ENCODE measurements at regions not wholly inside any gene's neighbourhood (a gene's known extent, or its start where the extent isn't known, plus 50 kb on each side); places are given as distances from the start of the nearest gene placed in this dataset.

GRCh38 chr3:148280623-148281242 lies 417.0 kb upstream of the AGTR1 start:
- no peak for DNase-seq (ENCODE audit: low read depth, low spot score)

DNA sequence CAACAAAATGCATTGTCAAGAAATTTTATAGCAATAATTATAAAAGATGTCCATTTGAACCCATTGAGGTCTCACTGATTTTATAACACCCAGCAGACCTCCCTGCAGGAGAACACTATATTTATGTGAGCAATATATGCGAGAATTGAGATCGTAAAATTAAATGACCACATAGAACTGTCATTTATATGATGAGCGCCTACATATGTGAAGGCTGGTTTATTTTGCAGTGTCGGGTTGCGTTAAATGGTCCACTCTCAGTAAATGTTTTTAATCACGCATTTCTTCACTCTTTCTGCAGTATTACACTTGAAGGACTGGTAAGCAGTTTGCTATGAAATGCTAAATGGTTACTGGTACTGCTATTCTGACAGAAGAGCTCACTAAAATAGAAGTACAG lies 408.5 kb upstream of the AGTR1 start:
- no peak for DNase-seq (ENCODE audit: low read depth, low spot score)

- no peak for DNase-seq (ENCODE audit: low read depth, low spot score)
These were observed 400.7 kb upstream of the AGTR1 start for GRCh38 chr3:148297013-148297412.

DNA sequence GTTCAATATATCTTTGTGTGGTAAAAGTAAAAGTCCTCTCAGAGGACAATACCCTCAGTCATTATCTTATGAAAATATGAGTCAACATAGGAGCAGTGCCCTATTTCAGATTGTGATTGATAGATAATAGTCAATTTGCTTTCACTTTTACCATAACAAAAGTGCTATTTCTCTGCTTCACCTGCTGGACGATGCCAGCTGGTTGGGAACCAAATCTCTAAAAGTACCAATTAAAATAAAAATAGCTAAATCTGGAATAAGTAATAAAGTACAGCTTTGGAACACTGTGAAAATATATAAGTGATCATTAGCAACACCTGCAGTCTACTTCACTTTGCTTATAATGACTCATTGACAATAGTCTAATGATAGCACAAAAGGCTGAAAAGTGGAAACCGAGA lies 390.3 kb upstream of the AGTR1 start:
- DNase-seq (ENCODE audit: low read depth, low spot score): no peak

DNA sequence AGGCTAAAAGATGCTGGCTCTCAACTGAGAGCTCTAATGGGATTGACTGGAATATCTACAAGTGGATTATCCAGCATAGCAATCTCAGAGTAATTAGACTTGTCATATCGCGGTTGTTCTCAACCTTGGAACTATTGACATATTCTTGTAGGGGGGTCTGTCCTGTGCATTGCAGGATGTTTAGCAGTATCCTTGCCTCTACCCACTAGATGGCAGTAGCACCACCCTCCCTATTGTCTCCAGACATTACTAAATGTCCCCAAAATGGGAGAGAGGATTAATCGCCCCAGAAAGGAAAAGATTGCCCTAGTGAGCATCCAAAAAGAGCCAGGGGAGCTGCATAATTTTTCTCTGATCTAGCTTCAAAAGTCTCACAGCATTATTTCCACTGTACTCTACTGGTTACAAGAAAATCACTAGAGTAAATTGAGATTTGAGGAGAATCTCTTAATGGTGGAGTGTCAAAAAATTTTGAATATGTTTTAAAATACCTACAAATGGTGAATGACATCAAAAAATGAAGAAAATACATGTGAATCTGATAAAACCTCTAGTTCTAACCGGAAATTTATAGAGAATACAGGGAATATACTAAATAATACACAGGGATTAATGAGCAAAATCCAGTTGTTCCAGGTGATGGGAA lies 388.2 kb upstream of the AGTR1 start:
- peak; percentile 48 for DNase-seq (ENCODE audit: low read depth, low spot score)

DNA sequence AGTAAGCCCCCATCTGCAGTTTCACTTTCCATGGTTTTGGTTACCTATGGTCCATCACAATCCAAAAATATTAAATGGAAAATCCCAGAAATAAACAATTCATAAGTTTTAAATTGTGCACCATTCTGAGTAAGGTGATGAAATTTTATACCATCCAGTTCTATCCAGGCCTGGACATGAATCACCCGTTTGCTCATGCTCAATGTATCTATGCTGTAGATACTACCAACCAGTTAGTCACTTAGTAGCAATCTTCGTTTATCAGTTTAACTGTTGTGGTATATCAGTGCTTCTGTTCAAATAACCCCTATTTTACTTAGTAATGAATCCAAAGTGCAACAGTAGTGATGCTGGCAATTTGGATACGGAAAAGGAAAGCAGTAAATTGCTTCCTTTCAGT lies 381.9 kb upstream of the AGTR1 start:
- DNase-seq (ENCODE audit: low read depth, low spot score): no peak

- DNase-seq (ENCODE audit: low read depth, low spot score): no peak
These were observed 379.5 kb upstream of the AGTR1 start for GRCh38 chr3:148318240-148318639.

GRCh38 chr3:148319161-148319915 lies 378.4 kb upstream of the AGTR1 start:
- DNase-seq (ENCODE audit: low read depth, low spot score): peak; percentile 11

- no peak for DNase-seq (ENCODE audit: low read depth, low spot score)
These were observed 377.7 kb upstream of the AGTR1 start for GRCh38 chr3:148319960-148320359.

DNA sequence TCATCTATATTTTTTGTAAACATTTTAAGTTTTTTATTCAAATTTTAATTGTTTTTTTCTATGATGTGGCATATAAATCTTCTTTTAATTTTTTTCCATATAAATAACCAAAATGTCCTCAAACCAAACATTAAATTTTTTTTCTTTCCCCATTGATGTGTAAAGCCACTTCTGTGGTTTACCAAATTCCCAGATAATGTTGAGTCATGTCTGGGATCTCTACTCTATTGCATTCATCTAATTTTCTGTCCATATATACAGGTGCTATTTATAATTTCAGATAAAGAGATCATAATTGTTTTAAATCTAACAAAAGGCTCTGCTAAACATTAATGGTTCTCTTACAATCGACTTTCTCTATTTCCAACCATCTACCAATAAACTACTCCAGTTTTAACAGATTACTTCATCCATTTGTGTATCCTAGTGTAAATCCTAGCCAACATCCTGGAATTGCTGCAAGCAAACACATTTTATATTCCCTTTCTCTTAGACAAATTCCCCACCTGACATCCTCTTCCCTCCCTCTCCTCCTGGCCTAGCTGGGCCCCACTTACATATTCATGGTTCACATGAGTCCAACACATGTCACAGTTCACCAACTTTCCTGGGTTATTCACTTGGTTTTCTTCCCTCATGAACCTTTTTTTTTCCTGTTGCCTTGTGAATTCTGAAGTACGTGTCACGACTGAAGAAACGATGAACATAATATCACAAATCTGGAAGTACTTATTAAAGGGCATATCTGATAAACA lies 368.0 kb upstream of the AGTR1 start:
- peak; percentile 40 for DNase-seq (ENCODE audit: low read depth, low spot score)

DNA sequence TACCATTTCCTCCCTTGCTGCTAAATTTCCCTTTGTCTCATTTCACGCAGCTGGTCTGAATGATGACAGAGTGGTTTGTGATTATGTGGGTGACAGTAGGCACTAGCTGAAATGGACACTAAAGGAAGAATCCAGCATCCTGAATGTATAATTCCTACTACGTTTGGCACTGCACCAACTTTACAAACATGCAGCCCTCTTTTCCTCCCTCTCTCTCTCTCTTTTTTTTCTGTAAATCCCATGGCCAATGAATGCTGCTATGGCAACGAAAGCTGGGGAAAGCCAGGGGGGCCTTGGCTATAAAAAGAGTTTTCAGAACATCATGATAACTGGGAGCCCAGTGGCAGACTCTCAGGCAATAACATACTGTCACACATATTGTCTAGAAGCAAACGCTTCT lies 367.2 kb upstream of the AGTR1 start:
- DNase-seq (ENCODE audit: low read depth, low spot score): no peak

GRCh38 chr3:148331081-148331846 lies 366.4 kb upstream of the AGTR1 start:
- DNase-seq (ENCODE audit: low read depth, low spot score): no peak

GRCh38 chr3:148332509-148332908 lies 365.2 kb upstream of the AGTR1 start:
- no peak for DNase-seq (ENCODE audit: low read depth, low spot score)

DNA sequence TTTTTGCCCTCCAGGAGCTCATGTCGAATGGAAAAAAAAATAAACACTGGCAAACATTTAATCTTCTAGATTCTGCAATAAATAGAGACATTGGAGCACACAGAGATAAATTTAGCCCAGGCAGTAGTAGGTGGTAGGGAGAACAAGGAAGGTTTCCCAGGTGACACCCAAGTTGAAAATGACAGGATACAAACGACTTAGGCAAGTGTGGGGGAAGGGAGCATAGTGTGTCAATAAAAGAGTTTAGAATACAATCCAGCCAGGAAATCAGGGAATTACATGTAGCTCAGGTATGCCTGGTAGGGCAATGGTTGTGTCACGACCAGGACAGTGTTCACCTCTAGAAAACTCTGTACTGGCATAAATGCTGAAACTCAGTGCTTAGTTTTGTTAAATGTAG lies 364.6 kb upstream of the AGTR1 start:
- DNase-seq (ENCODE audit: low read depth, low spot score): no peak

DNA sequence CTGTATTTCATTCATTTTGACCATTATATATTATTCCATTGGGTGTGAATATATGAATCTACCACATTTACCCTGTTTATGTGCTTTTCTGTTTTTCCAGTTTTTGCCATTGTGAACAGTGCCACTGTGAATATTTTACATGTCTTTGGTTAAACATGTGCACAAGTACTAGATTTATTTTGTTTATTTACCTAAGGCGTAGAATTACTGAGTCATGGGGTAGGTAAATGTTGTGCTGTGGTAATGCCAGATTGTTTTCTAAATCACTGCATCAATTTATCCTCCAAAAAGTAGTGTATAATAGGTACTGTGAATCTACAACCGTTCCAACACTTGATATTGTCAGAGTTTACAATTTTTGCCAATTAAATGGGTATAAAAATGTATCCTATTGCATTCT lies 362.1 kb upstream of the AGTR1 start:
- DNase-seq (ENCODE audit: low read depth, low spot score): no peak

DNA sequence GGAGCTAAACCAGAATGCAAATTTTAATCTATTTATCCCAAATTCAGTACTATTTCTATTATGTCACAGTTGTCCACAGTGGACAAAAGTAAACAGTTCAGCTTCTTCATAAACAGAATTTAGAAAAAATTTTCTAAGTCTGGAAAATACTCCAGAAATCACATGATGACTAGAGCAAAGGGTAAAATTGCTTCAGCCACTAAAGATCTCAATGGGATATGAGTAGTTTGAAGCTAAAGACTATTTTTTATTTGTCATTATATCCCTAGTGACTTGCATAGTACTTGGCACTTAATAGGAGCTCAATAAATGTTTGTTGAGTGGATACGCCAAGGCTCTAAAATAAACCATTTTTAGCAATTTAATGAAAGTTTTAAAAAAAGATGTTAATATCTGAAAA lies 354.3 kb upstream of the AGTR1 start:
- no peak for DNase-seq (ENCODE audit: low read depth, low spot score)

DNA sequence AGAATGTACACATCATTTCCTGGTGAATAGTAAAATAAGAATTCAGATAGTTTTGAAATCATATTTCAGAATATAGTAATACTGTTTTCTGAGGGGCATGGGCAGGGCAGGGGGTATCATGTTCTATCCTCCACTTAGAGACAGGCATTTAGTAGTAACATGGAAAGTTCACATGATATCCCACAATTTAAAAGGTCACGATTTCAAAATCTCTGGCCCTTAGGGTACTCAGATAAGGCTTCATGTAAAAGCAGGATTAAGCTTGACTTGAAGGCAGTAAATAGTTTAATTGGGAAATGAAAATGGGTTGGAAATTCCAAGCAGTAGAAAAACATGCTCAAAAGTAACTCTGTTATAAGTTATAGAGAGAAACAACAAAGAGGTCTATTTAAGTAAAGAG lies 353.2 kb upstream of the AGTR1 start:
- no peak for DNase-seq (ENCODE audit: low read depth, low spot score)

DNA sequence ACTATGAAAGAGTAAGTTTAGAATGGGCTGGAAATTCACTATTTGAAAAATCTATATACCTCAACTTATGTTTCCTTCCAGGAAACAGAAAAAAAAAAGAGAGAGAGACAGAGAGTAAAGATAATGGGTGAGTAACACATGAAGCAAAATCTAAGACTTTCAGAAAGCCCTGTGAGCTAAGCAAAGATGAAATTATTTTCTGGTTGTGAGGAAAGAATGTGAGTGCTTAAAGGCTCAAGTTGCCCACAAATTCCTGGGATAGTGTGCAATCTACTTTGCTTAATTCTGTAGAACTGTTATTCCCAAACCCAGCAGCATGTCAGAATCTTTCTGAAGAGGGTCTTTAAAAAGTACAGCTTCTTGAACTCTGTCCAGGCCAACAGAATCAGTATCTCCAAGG lies 337.7 kb upstream of the AGTR1 start:
- DNase-seq (ENCODE audit: low read depth, low spot score): peak; percentile 44

DNA sequence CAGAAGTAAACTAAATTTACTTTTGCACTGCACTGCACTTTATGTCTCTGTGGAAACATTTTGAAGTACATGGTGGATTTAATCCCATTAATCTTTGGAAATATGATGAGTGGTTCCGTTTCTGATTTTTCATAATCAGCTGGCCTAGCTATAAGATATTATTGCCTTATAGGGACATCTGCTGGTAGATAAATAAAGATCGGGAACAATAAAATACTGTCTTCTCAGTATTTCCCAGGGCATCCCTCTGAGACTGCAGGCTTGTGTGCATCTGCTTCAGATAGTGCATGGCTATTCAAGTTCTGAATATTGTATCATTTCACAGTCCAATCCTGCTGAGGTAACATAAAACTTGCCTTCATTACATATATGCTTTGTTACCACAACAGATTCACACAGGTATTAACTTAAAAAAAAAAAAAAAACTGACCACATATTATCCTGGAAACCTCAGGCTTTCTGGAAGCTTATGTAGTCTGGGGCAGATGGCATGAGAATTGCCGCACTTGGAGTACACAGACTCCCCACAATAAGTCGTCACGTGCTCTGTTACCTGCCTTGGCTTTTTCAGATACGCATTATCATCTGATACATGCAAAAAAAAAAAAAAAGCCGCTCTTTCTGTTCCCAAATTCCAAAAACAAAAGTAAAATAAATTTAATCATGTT lies 330.8 kb upstream of the AGTR1 start:
- peak; percentile 5 for DNase-seq (ENCODE audit: low read depth, low spot score)

- DNase-seq (ENCODE audit: low read depth, low spot score): no peak
These were observed 329.9 kb upstream of the AGTR1 start for GRCh38 chr3:148367756-148368155.

DNA sequence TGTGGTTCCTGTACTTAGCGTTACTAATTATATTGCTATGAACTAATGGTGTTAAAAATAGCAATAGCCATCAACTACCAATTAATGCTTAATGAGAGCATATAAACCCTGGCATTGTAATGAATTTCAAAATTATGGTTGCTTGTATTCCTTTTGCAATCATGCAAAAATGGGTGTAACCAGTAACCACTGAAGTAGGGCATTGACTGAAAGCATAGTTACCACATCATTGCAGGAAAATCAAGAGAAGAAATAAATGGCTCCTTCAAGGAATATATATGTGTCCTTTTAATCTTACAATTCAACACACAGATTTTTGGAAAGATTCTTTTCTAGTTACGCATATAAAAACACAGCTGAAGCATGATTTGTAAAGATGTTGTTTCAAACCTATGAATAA lies 328.3 kb upstream of the AGTR1 start:
- DNase-seq (ENCODE audit: low read depth, low spot score): no peak

All from astrocyte of the hippocampus (primary cell).